KMS-11 (cell line): ENCODE measurements at regions not wholly inside any gene's neighbourhood (a gene's known extent, or its start where the extent isn't known, plus 50 kb on each side); places are given as distances from the start of the nearest gene placed in this dataset.

Experiments
- H2AFZ ChIP-seq: fragments of 200-600 bp; sonication (generic); 2 replicates; pipeline ENCODE4 v1.6.1; 2016; ENCODE audit warnings: antibody characterized with exemption, mixed run types, low read depth
- H3K27ac ChIP-seq: fragments of 200-600 bp; sonication (generic); 2 replicates; pipeline ENCODE4 v1.6.1; 2016; ENCODE audit warnings: mild to moderate bottlenecking, mixed run types
- H3K27me3 ChIP-seq: fragments of 200-600 bp; sonication (generic); 2 replicates; pipeline ENCODE4 v1.6.1; 2017; ENCODE audit warnings: mild to moderate bottlenecking, low read depth, mixed run types, moderate library complexity; ENCODE audit not compliant: insufficient read depth
- H3K36me3 ChIP-seq: fragments of 200-600 bp; sonication (generic); 2 replicates; pipeline ENCODE4 v1.6.1; 2017; ENCODE audit warnings: mild to moderate bottlenecking, mixed run types; ENCODE audit not compliant: insufficient read depth
- H3K4me1 ChIP-seq: fragments of 200-600 bp; sonication (generic); 2 replicates; pipeline ENCODE4 v1.6.1; 2016; ENCODE audit warnings: mild to moderate bottlenecking, low read depth, mixed run types; ENCODE audit not compliant: poor library complexity, severe bottlenecking
- H3K4me2 ChIP-seq: fragments of 200-600 bp; sonication (generic); 2 replicates; pipeline ENCODE4 v1.7.0; 2016; ENCODE audit warnings: mild to moderate bottlenecking, mixed run types
- H3K4me3 ChIP-seq: fragments of 200-600 bp; sonication (generic); IDR thresholded peaks from 2 replicates; pipeline ENCODE4 v1.6.1; 2017; ENCODE audit warnings: low read depth, low read length, mixed read lengths; ENCODE audit not compliant: insufficient read depth
- H3K79me2 ChIP-seq: fragments of 200-600 bp; sonication (generic); 2 replicates; pipeline ENCODE4 v1.6.1; 2016; ENCODE audit warnings: low read depth, mixed run types; ENCODE audit not compliant: insufficient read depth
- H3K9ac ChIP-seq: fragments of 200-600 bp; sonication (generic); 2 replicates; pipeline ENCODE4 v1.6.1; 2016; ENCODE audit warnings: mild to moderate bottlenecking, mixed run types
- H4K20me1 ChIP-seq: fragments of 200-600 bp; sonication (generic); 2 replicates; pipeline ENCODE4 v1.6.1; 2016; ENCODE audit warnings: mild to moderate bottlenecking, mixed run types; ENCODE audit not compliant: insufficient read depth
- CTCF ChIP-seq: fragments of 200-600 bp; sonication (generic); conservative IDR thresholded peaks from 2 replicates; pipeline ENCODE4 v1.6.1; 2017; ENCODE audit warnings: low read depth, mild to moderate bottlenecking, antibody characterized with exemption, low read length, moderate library complexity, mixed read lengths

- H3K36me3 ChIP-seq, result no peaks in the 10 kb centered on the region
- no peak overlapping the region for H3K4me2 ChIP-seq
- H3K27ac ChIP-seq, result no peak overlapping the region
- H4K20me1 ChIP-seq, result no peaks in the 10 kb centered on the region
- TF ChIP-seq CTCF, result no peak
- H3K9ac ChIP-seq, result no peak overlapping the region
- no peak overlapping the region for H3K4me3 ChIP-seq
- H2AFZ ChIP-seq, result no peak overlapping the region
- no peaks in the 10 kb centered on the region for H3K4me1 ChIP-seq
- H3K27me3 ChIP-seq, result no peaks in the 10 kb centered on the region
- H3K79me2 ChIP-seq, result no peaks in the 10 kb centered on the region
Observed at GRCh38 chr11:70699294-70700221, 301.2 kb downstream of the CTTN start.

- Histone ChIP-seq H4K20me1 (no peaks in the 10 kb centered on the region), H3K79me2 (no peaks in the 10 kb centered on the region), H3K4me3 (no peak overlapping the region), H3K36me3 (no peaks in the 10 kb centered on the region), H3K4me1 (no peaks in the 10 kb centered on the region), H3K27me3 (no peaks in the 10 kb centered on the region), H2AFZ (no peak overlapping the region), H3K9ac (no peak overlapping the region), H3K4me2 (no peak overlapping the region), H3K27ac (no peak overlapping the region)
- no peak for TF ChIP-seq CTCF
Observed at GRCh38 chr11:70700453-70700852, 302.1 kb downstream of the CTTN start.

- H3K4me2 ChIP-seq, result no peak overlapping the region
- no peaks in the 10 kb centered on the region for H3K27me3 ChIP-seq
- no peaks in the 10 kb centered on the region for H4K20me1 ChIP-seq
- no peak for TF ChIP-seq CTCF
- H3K27ac ChIP-seq, result no peak overlapping the region
- no peak overlapping the region for H2AFZ ChIP-seq
- no peak overlapping the region for H3K4me3 ChIP-seq
- H3K9ac ChIP-seq, result no peak overlapping the region
- no peaks in the 10 kb centered on the region for H3K79me2 ChIP-seq
- no peaks in the 10 kb centered on the region for H3K36me3 ChIP-seq
- no peaks in the 10 kb centered on the region for H3K4me1 ChIP-seq
Observed at GRCh38 chr11:70700871-70701270, 302.5 kb downstream of the CTTN start.

- Histone ChIP-seq H3K79me2 (no peaks in the 10 kb centered on the region), H3K27me3 (no peaks in the 10 kb centered on the region), H3K4me2 (no peak overlapping the region), H3K4me1 (no peaks in the 10 kb centered on the region), H2AFZ (no peak overlapping the region), H3K27ac (no peak overlapping the region), H3K36me3 (no peaks in the 10 kb centered on the region), H3K9ac (no peak overlapping the region), H3K4me3 (no peak overlapping the region), H4K20me1 (no peaks in the 10 kb centered on the region)
- TF ChIP-seq CTCF, result no peak
Observed at GRCh38 chr11:70702040-70702648, 303.8 kb downstream of the CTTN start.
